ENCODE measurements at regions not wholly inside any gene's neighbourhood (a gene's known extent, or its start where the extent isn't known, plus 50 kb on each side); places are given as distances from the start of the nearest gene placed in this dataset.

GRCh38 chr18:77974329-77974728 is 724.7 kb downstream of the GALR1 start:
- TF ChIP-seq, protein P1, sequence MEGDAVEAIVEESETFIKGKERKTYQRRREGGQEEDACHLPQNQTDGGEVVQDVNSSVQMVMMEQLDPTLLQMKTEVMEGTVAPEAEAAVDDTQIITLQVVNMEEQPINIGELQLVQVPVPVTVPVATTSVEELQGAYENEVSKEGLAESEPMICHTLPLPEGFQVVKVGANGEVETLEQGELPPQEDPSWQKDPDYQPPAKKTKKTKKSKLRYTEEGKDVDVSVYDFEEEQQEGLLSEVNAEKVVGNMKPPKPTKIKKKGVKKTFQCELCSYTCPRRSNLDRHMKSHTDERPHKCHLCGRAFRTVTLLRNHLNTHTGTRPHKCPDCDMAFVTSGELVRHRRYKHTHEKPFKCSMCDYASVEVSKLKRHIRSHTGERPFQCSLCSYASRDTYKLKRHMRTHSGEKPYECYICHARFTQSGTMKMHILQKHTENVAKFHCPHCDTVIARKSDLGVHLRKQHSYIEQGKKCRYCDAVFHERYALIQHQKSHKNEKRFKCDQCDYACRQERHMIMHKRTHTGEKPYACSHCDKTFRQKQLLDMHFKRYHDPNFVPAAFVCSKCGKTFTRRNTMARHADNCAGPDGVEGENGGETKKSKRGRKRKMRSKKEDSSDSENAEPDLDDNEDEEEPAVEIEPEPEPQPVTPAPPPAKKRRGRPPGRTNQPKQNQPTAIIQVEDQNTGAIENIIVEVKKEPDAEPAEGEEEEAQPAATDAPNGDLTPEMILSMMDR (conservative IDR thresholded peaks at IDR 0.05; ENCODE audit: low read depth, low read length): no peak
- no peak overlapping the region for H3K4me3 ChIP-seq (ENCODE audit: low read depth, low read length)
- no peak for DNase-seq (ENCODE audit: low read depth)

DNA sequence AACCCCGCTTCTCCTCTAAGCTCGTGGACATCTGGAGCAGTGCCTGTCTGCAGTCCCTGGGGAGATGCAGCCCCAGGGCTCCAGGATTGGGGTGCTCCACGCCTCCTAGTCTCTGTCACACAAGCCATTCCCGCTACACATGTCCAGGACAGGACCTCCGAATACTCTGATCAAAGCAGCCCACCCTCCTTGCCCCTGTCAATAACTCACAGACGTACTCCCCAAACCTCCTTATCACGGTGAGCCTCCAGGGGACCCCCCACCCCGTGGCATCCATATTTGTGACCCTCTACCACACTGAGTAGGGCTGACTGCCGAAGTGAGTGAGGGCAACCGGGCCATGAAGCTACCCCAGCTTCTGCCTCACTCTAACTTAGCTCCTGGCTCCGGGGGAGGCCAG is 727.7 kb downstream of the GALR1 start:
- DNase-seq (ENCODE audit: low read depth): no peak
- TF ChIP-seq, protein P1 (conservative IDR thresholded peaks at IDR 0.05; ENCODE audit: low read depth, low read length): no peak
- H3K4me3 ChIP-seq (ENCODE audit: low read depth, low read length): no peak overlapping the region

DNA sequence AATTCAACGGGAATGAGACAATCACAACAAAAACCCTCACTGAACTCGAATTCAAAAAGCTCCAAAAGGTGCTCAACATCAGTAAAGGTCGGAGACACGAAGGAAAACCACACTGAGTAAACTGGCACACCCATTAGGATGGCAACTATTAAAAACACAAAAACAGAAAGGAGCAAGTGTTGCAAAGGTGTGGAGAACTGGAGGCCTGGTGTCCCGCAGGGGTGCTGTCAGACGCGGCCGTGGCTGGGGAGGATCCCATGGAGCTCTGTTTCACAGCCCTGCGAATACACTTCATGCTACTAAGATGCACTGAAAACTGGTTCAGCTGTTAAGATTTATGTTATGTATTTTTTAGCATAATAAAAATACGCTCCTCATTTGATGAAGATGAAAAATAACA is 730.6 kb downstream of the GALR1 start:
- TF ChIP-seq, protein P1 (conservative IDR thresholded peaks at IDR 0.05; ENCODE audit: low read depth, low read length): no peak
- H3K4me3 ChIP-seq (ENCODE audit: low read depth, low read length): no peak overlapping the region
- DNase-seq (ENCODE audit: low read depth): no peak

GRCh38 chr18:77981874-77982273 is 732.2 kb downstream of the GALR1 start:
- DNase-seq (ENCODE audit: low read depth): no peak
- TF ChIP-seq, protein P1 (conservative IDR thresholded peaks at IDR 0.05; ENCODE audit: low read depth, low read length): no peak

GRCh38 chr18:77983270-77983669 is 733.6 kb downstream of the GALR1 start:
- no peak overlapping the region for H3K4me3 ChIP-seq (ENCODE audit: low read depth, low read length)
- no peak for DNase-seq (ENCODE audit: low read depth)
- TF ChIP-seq, protein P1 (conservative IDR thresholded peaks at IDR 0.05; ENCODE audit: low read depth, low read length): no peak

More at GRCh38 chr18:77981874-77982273, 732.2 kb downstream of the GALR1 start:
- no peak overlapping the region for H3K4me3 ChIP-seq (ENCODE audit: low read depth, low read length)

DNA sequence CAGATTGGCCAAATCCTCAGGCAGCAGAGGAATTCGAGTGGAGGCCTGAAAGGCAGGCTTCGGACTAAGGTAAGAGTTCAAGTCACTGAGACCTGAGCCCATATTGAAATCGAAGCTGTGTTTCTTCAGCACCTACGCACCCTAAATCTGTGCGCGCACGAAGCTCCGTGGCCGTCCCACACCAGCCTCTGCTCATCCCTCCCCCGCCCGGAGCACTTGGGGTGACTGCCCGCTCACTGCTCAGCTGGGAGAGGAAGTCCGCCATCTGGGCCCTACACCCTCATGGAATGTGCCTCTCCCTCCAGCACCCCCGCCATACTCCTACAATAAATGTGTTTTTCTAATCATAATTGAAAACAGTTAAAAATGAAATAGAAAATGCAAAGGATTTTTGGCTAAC is 734.5 kb downstream of the GALR1 start:
- no peak overlapping the region for H3K4me3 ChIP-seq (ENCODE audit: low read depth, low read length)
- DNase-seq (ENCODE audit: low read depth): no peak
- TF ChIP-seq, protein P1 (conservative IDR thresholded peaks at IDR 0.05; ENCODE audit: low read depth, low read length): no peak

DNA sequence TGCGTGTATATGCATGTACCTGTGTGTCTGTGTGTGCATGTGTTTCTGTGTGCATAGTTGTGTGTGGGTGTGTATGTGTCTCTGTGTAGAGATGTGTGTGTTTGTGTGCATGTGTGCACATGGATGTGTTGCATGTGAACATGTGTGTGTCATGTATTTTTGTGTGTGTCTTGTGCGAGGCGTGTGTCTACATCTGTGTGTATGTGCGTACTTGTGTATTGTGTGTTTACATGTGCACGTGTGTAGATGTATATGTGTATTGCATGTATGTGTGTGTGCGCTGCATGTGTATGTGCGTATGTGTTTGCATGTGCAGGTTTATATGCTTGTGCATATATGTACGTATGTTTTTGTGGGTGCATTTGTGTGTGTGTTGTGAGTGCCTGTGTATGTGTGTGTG is 735.2 kb downstream of the GALR1 start:
- H3K4me3 ChIP-seq (ENCODE audit: low read depth, low read length): no peak overlapping the region
- TF ChIP-seq, protein P1 (conservative IDR thresholded peaks at IDR 0.05; ENCODE audit: low read depth, low read length): no peak
- DNase-seq (ENCODE audit: low read depth): no peak
